Lung (tissue), 11 donors: ENCODE measurements at regions not wholly inside any gene's neighbourhood (a gene's known extent, or its start where the extent isn't known, plus 50 kb on each side); places are given as distances from the start of the nearest gene placed in this dataset.

ENCODE experiments used
- ATAC-seq: fragments of 200-7000 bp; cut with Tn5 transposase; one replicate; pipeline ENCODE4 v1.9.1; 2020; ENCODE audit warnings: moderate number of reproducible peaks; ENCODE audit not compliant: insufficient read depth, low FRiP score
- DNase-seq, 3 donors: peaks; one replicate each; pipeline ENCODE4 v3.0.0-alpha.2; 2013 to 2017
- H3K27ac ChIP-seq, 2 donors: one replicate each; pipeline ENCODE4 v1.5.1; 2013; ENCODE audit warnings: mild to moderate bottlenecking in 2 of 2, moderate library complexity in 2 of 2, control low read depth in 1 of 2, inconsistent platforms in 1 of 2, low read depth in 1 of 2, low read length in 1 of 2
- H3K27me3 ChIP-seq, 3 donors: one replicate each; pipeline ENCODE4 v1.5.1; 2013; ENCODE audit warnings: low read length in 2 of 3; ENCODE audit not compliant: control insufficient read depth in 3 of 3, insufficient read depth in 3 of 3
- H3K36me3 ChIP-seq, 4 donors: one replicate each; pipeline ENCODE4 v1.5.1; 2013; ENCODE audit warnings: low read length in 4 of 4, mild to moderate bottlenecking in 1 of 4, moderate library complexity in 1 of 4; ENCODE audit not compliant: control insufficient read depth in 4 of 4, insufficient read depth in 4 of 4
- H3K4me1 ChIP-seq, 5 donors: one replicate each; pipeline ENCODE4 v1.5.1; 2013; ENCODE audit warnings: low read length in 5 of 5, mild to moderate bottlenecking in 2 of 5, moderate library complexity in 1 of 5; ENCODE audit not compliant: control insufficient read depth in 5 of 5, insufficient read depth in 5 of 5
- H3K4me3 ChIP-seq: one replicate; pipeline ENCODE4 v1.5.1; 2013; ENCODE audit warnings: mild to moderate bottlenecking, control low read depth, moderate library complexity
- H3K9ac ChIP-seq, 2 donors: one replicate each; pipeline ENCODE4 v1.5.1; 2013; ENCODE audit warnings: low read length in 2 of 2, control low read depth in 1 of 2; ENCODE audit not compliant: insufficient read depth in 1 of 2
- H3K9me3 ChIP-seq, 4 donors: one replicate each; pipeline ENCODE4 v1.5.1; 2013; ENCODE audit warnings: low read length in 3 of 4, mild to moderate bottlenecking in 1 of 4, moderate library complexity in 1 of 4; ENCODE audit not compliant: control insufficient read depth in 4 of 4, insufficient read depth in 3 of 4
- CTCF ChIP-seq: IDR thresholded peaks from 2 replicates; pipeline ENCODE4 v1.5.1; 2012; ENCODE audit warnings: mild to moderate bottlenecking; ENCODE audit errors: control extremely low read depth, extremely low read depth
- WGBS, 2 donors: extraction: QIAGEN DNeasy Blood & Tissue Kit; methylation state at CpG; one replicate each; pipeline ENCODE4 v1.1.7; 2013; 5-methylcytosine and 5-hydroxymethylcytosine counted together
- donor health status: control.
- donor health status: control.
- donor health status: Bipolar disorder and iron deficiency.
- donor health status: healthy.
- donor health status: DM: yes; HTN: yes; CAD: no.

GRCh38 chr2:180572346-180572745, 408.1 kb upstream of the UBE2E3 start:
- H3K9ac ChIP-seq = no peak overlapping the region
- no peaks in the 10 kb centered on the region for H3K36me3 ChIP-seq
- no peak for ATAC-seq
- no peak for TF ChIP-seq CTCF
- no peaks in the 10 kb centered on the region for H3K27me3 ChIP-seq
- no peaks in the 10 kb centered on the region for H3K9me3 ChIP-seq
- no peak overlapping the region for H3K4me3 ChIP-seq
- no peak overlapping the region for H3K27ac ChIP-seq
- H3K4me1 ChIP-seq = no peaks in the 10 kb centered on the region
- DNase-seq = no peak

DNA sequence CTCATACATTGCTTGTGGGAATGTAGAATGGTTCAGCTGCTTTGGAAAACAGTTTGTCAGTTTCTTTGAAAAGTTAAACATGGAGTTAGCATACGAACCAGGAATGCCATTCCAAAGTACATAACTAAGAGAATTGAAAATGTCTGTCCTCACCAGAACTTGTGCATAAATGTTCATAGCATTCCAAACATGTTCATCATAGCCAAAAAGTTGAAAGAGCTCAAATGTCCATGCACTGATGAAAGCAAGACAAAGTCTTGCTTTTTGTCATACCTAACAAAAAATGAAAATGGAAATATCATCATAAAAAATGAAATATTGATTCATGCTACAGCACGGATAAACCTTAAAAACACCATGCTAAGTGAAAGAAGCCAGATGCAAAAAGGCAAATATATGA, 408.8 kb upstream of the UBE2E3 start:
- no peak for TF ChIP-seq CTCF
- no peaks in the 10 kb centered on the region for H3K27me3 ChIP-seq
- H3K36me3 ChIP-seq = no peaks in the 10 kb centered on the region
- DNase-seq (no peak), ATAC-seq (no peak)
- H3K4me3 ChIP-seq = no peak overlapping the region
- 47 to 87% methylated on average over 2 of the region's 2 CpGs for WGBS, 2 donors
- no peaks in the 10 kb centered on the region for H3K4me1 ChIP-seq
- H3K27ac ChIP-seq = no peak overlapping the region
- H3K9me3 ChIP-seq = no peaks in the 10 kb centered on the region
- no peak overlapping the region for H3K9ac ChIP-seq

DNA sequence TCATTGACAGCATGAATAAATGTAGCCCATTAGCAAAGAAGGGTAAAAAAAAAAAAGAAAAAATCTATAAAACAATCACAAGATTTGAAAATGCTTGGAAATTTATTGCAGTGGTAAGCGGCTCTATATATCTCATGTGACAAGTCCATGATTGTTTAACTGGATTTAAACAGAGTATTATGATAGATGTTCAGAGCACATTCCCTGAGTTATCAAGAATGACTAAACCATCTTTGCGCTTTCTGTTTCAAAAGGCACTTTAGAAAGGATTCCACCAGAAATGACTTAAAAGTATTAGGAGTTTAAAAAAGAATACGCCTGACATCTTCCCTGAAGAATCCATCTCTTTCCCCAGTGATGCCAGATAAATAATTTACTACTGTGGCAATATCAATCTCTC, 409.5 kb upstream of the UBE2E3 start:
- no peak for TF ChIP-seq CTCF
- Histone ChIP-seq H3K4me1 (no peaks in the 10 kb centered on the region), H3K4me3 (no peak overlapping the region), H3K9me3 (no peaks in the 10 kb centered on the region), H3K27me3 (no peaks in the 10 kb centered on the region), H3K9ac (no peak overlapping the region), H3K27ac (no peak overlapping the region), H3K36me3 (no peaks in the 10 kb centered on the region)
- 88 to 94% methylated on average over 3 of the region's 3 CpGs for WGBS, 2 donors
- no peak for ATAC-seq
- DNase-seq = no peak

DNA sequence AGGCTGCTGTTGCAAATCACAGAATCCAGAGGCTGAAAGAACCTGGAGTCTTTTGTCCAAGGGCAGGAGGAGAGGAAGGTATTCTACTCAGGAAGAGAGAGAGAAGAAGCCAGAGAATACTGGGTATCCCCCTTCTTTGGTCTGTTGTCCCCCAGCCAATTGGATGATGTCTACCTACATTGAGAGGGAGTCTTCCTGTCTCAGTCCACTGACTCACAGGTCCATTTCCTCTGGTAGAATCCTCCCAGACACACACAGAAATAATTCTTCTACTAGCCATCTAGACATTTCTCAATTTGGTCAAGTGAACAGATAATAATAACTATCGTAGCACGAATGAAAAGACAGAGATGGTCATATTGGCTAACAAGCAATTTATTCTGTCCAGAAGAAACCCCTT, 416.4 kb upstream of the UBE2E3 start:
- H3K4me3 ChIP-seq = no peak overlapping the region
- H3K9ac ChIP-seq = no peak overlapping the region
- no peak for ATAC-seq
- no peaks in the 10 kb centered on the region for H3K27me3 ChIP-seq
- DNase-seq = no peak
- no peaks in the 10 kb centered on the region for H3K36me3 ChIP-seq
- H3K4me1 ChIP-seq = peaks cover 0 to 4% (median 0%) of the 10 kb centered on the region in 5 donors
- 95 to 96% methylated on average over 2 of the region's 2 CpGs for WGBS, 2 donors
- H3K9me3 ChIP-seq = no peaks in the 10 kb centered on the region
- no peak overlapping the region for H3K27ac ChIP-seq
- TF ChIP-seq CTCF = no peak
